NCI-H2196 (cell line): ENCODE measurements at regions not wholly inside any gene's neighbourhood (a gene's known extent, or its start where the extent isn't known, plus 50 kb on each side); places are given as distances from the start of the nearest gene placed in this dataset.
"Not testable (repeated sequence)": the region's sequence is repeated elsewhere in the genome, so short reads cannot be mapped to it uniquely, and the experiment has no call there.

Experiments
- DNase-seq: peaks from one replicate; lab custom pipeline; 2025; ENCODE audit not compliant: unreplicated experiment; lab: John Stamatoyannopoulos, UW

DNA sequence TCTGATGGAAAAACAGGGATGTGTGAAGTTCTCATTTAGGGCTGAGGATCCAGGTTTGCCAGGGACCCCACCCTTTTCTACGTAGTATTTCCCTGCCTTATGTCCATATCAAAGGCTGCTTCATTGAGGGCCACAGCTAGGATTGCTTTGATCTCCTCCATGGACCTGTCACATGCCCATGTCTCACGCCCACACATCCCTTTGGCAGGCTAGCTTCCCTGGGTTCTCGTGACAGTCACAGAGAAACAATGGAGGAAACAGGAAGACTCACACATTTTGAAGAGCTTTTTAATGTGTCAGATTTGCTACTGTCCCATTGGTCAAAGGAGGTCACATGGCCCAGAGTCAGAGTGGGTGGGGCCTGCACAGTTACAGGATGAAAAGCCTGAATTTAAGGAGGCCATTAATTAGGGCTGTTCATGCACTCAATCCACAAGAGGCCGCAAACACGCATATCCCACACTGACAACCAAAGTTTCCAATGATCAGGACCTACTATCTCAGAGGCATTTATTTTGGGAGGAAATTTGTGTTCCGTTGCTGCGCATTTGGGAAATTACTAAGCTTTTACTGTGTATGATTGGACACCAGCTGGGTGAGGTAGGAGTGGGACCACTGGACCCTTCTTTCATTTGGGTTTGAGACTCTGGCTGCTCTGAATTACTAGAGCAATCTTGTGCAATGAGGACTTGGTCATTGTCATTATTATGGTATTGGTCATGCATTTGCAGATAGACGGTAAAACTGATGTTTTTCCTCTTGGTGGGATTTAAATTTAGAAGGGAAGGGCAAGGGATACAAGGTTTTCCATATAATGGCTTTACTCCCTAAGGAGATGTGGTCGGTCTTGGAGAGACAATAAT is 266.2 kb downstream of the KTN1 start:
- no peak for DNase-seq

- DNase-seq = no peak
Measured at GRCh38 chr14:55846826-55847446, 266.9 kb downstream of the KTN1 start.

DNA sequence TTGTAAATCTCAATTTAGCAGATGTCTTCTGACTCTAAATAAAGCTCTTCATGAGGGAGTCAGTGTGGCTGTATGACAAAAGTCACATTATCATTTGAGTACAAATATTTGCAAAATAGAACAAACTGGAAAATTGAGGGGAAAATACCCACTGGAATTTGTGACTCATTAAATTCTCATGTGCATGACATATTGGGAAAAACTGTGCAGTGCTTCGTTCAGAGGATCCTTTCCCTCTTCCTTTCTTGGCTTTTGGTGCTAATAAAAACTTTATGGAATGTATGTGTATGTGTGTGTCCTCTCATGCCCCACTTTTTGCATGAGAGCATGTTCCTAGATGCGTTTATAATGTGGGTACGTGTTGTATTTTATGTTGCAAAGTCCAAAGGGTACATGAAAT is 267.8 kb downstream of the KTN1 start:
- no peak for DNase-seq

- no peak for DNase-seq
Measured at GRCh38 chr14:55848964-55849363, 269.0 kb downstream of the KTN1 start.

DNA sequence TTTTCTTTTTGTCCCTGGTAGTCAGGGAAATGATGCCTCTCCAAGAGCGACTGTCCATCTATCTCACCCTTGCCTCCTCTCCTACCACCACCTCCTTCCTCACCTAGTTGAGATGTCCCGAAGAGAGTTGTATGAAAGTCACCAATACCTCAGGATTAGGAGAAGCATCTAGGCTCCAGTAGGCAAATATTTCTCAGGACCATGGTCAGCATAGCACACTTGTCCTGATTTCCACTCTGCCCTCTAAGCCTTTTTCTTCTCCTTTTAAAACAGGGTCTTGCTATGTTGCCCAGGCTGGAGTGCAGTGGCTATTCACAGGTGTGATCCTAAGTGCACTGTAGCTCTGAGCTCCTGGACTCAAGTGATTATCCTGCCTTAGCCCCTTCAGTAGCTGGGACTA is 268.4 kb upstream of the PELI2 start:
- DNase-seq = no peak

DNA sequence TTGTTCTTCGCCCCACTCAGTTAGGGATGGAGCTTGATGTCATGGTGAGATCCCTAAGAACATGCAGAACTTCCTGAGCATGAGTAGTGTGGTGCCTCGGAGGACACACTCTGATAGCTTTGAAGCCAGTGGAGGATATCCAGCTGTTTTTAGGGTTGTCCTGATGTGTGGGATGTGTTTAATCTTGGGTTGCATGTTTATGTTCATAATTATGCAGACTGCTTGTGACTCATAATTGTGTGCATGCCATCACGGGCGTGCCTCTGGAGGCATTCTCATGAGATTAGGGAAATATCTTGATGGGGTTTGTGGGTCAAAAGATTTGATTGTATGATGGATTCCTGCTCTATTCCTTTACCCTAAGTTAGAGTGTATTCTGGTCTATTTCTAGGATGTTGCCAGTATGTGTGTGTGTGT is 267.4 kb upstream of the PELI2 start:
- no peak for DNase-seq

GRCh38 chr14:55851301-55851700 is 266.9 kb upstream of the PELI2 start:
- no peak for DNase-seq

GRCh38 chr14:55851961-55852360 is 266.2 kb upstream of the PELI2 start:
- DNase-seq = no peak

GRCh38 chr14:55855751-55856150 is 262.5 kb upstream of the PELI2 start:
- no peak for DNase-seq

DNA sequence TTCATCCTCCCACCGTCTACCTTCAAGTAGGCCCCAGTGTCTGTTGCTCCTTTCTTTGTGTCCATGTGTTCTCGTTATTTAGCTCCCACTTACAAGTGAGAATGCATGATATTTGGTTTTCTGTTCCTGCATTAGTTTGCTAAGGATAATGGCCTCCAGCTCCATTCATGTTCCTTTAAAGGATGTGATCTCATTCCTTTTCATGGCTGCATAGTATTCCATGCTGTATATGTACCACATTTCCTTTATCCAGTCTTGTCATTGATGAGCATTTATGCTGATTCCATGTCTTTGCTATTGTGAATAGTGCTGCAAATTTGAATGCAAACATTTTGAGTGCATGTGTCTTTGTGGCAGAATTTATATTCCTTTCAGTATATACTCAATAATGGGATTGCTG is 259.6 kb upstream of the PELI2 start:
- no peak for DNase-seq

DNA sequence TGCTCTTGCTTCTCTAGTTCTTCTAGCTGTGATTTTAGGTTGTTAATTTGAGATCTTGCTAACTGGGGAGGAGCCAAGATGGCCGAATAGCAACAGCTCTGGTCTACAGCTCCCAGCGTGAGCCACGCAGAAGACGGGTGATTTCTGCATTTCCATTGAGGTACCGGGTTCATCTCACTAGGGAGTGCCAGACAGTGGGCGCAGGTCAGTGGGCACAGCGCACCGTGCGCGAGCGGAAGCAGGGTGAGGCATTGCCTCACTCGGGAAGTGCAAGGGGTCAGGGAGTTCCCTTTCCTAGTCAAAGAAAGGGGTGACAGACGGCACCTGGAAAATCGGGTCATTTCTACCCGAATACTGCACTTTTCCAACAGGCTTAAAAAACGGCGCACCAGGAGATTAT is 256.6 kb upstream of the PELI2 start:
- not testable (repeated sequence) for DNase-seq

DNA sequence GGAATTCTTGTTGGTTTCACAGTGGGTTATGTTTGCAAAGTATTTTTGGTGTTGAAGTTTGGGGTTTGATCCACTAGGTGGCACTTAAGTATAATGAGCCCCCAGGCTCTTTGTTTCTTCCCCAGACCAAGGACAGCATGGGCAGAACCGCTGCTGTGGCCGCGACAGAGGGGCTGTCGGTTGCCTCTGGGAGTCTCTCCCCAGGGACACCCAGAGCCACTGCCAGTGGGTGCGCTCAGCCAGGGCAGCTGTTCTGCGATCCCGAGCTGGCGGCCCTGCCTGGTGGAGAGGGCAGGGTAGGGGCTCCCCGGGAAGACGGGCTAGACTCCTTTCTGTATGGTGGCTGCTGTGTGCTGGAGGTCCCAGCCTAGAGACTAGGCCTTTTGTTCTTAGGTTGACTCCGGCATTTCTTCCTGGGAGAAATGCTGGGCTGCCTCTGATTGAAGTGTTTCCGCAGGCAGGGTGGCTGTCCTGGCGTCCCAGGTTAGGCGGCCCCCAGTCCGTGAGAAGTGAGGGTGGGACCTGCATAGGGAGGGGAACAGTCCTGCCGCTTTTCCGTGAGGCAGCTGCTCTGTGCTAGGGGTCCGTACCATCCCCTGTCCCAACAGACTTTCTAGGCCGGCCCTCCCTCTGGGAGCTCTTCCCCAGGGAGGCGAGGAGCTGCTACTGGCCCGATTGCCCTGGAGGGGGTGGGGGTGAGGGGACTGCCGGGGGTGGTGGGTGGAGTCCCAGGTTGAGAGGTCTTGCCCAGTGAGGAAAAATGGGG is 253.1 kb upstream of the PELI2 start:
- no peak for DNase-seq

- no peak for DNase-seq
Measured at GRCh38 chr14:55867311-55867710, 250.9 kb upstream of the PELI2 start.

DNA sequence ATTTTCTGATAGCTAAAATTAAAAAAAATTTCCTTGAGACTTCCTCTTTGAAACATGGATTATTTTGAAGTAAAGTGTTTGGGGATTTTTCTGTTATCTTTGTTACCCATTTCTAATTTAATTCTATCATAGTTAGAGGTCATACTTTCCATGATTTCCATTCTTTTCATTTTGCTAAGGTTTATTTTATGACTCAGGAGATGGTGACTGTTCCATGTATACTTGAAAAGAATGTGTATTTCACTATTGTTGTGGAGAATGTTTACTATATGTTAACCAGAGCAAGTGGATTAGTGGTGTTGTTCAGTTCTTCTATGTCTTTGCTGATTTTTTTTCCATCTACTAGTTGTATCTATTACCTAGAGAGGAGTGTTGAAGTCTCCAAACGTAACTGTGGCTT is 250.5 kb upstream of the PELI2 start:
- no peak for DNase-seq

GRCh38 chr14:55869397-55870049 is 248.7 kb upstream of the PELI2 start:
- no peak for DNase-seq

GRCh38 chr14:55873169-55873568 is 245.0 kb upstream of the PELI2 start:
- DNase-seq = no peak

DNA sequence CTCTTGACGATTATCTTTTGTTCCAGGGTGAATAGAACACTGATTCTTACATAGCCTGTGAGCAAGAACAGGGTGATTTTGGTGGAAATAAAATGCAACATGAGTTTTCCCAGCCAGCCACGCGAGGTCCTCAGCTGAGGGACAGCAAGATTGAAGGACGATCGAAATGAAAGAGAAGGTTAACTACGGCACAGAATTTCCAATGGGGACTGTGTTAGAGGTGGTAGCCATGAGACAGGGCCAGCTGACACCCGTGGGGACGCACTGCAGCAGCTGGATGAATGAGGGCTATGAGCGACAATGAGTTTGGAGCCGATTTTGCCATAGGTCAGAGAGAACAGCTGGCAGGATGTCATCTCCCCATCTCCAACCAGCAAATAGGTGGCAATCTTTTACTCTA is 243.4 kb upstream of the PELI2 start:
- DNase-seq = no peak

DNA sequence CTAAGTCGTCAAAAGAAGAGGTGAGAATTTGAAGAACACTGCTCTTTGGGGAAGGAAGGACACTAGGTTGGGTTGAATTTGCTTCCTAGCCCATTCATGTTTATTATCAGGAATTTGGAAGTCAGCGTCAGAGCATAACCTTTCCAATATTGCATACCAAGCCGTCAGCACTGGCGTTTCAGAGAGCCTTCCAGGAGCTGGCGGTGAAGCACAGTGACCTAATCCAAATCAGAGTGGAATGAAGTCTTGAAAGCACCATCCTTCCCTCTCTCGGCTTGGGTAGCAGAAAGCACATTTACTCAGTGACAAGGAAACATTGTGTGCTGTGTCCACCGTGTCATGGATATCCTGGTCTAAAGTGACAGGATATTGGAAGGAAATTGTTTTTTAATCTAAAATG is 240.3 kb upstream of the PELI2 start:
- no peak for DNase-seq

GRCh38 chr14:55881577-55882241 is 236.5 kb upstream of the PELI2 start:
- no peak for DNase-seq

DNA sequence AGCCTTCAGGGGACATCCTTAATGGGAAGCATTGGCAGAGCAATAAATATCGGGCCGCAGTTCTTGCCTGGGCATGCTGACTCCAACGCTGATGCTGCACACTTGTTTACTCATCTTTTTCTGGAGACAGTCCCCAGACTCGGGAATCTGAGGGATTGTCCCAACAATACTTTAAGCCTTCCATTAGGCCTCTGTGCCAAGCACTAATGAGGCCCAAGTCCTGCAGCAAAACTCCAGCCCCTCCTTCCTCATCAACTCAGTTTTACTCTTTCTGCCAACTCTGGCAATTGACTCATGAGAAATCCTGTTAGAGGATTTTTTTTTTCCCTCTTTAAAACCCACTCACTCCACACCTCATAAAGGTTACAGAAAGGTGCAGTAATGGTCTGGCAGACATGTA is 233.4 kb upstream of the PELI2 start:
- no peak for DNase-seq

- DNase-seq = peak; percentile 92
Measured at GRCh38 chr14:55889124-55889523, 229.1 kb upstream of the PELI2 start.
